HEK293T (cell line): ENCODE measurements at regions not wholly inside any gene's neighbourhood (a gene's known extent, or its start where the extent isn't known, plus 50 kb on each side); places are given as distances from the start of the nearest gene placed in this dataset.

Experiments
- CTCF ChIA-PET: fragments of 350-600 bp; formaldehyde crosslinking; extraction: SDS; loops from one replicate; lab custom pipeline; 2021; ENCODE audit warnings: antibody characterized with exemption, inconsistent platforms; lab: Yijun Ruan, JAX
- POLR2A ChIA-PET: fragments of 350-600 bp; formaldehyde crosslinking; extraction: SDS; loops from one replicate; lab custom pipeline; 2020; ENCODE audit warnings: antibody characterized with exemption, inconsistent platforms; lab: Yijun Ruan, JAX
- DNase-seq: peaks from one replicate; pipeline ENCODE4 v3.0.0; 2012; ENCODE audit warnings: mixed read lengths; ENCODE audit errors: extremely low spot score
- ARNT ChIP-seq: fragments of 450-650 bp; IDR thresholded peaks from 2 replicates; pipeline ENCODE4 v1.6.1; 2017; ENCODE audit warnings: mild to moderate bottlenecking
- BHLHE40 ChIP-seq: fragments of 450-650 bp; IDR thresholded peaks from 2 replicates; pipeline ENCODE4 v1.6.1; 2016; ENCODE audit warnings: mild to moderate bottlenecking, moderate library complexity, borderline replicate concordance
- CTBP1 ChIP-seq: fragments of 450-650 bp; IDR thresholded peaks from 2 replicates; pipeline ENCODE4 v1.6.1; 2016; ENCODE audit warnings: borderline replicate concordance
- ELF4 ChIP-seq: fragments of 450-650 bp; IDR thresholded peaks from 2 replicates; pipeline ENCODE4 v1.6.1; 2017; ENCODE audit warnings: antibody characterized with exemption
- FOXA1 ChIP-seq: fragments of 450-650 bp; IDR thresholded peaks from 2 replicates; pipeline ENCODE4 v1.6.1; 2016; ENCODE audit warnings: mild to moderate bottlenecking
- FOXK2 ChIP-seq: fragments of 450-650 bp; IDR thresholded peaks from 2 replicates; pipeline ENCODE4 v1.6.1; 2016; ENCODE audit warnings: mild to moderate bottlenecking
- FOXM1 ChIP-seq: fragments of 450-650 bp; IDR thresholded peaks from 2 replicates; pipeline ENCODE4 v1.6.1; 2017; ENCODE audit warnings: mild to moderate bottlenecking, borderline replicate concordance
- HDGF ChIP-seq: fragments of 450-650 bp; IDR thresholded peaks from 2 replicates; pipeline ENCODE4 v1.6.1; 2017; ENCODE audit warnings: antibody characterized with exemption, borderline replicate concordance
- L3MBTL2 ChIP-seq: fragments of 450-650 bp; conservative IDR thresholded peaks from 2 replicates; pipeline ENCODE4 v1.6.1; 2016; ENCODE audit warnings: mild to moderate bottlenecking
- LEF1 ChIP-seq: fragments of 450-650 bp; IDR thresholded peaks from 2 replicates; pipeline ENCODE4 v1.6.1; 2017; ENCODE audit warnings: mild to moderate bottlenecking, borderline replicate concordance
- NFRKB ChIP-seq: fragments of 450-650 bp; IDR thresholded peaks from 2 replicates; pipeline ENCODE4 v1.6.1; 2016; ENCODE audit warnings: mild to moderate bottlenecking, moderate library complexity
- PKNOX1 ChIP-seq: fragments of 450-650 bp; IDR thresholded peaks from 2 replicates; pipeline ENCODE4 v1.6.1; 2016
- SP1 ChIP-seq: fragments of 450-650 bp; IDR thresholded peaks from 2 replicates; pipeline ENCODE4 v1.6.1; 2017
- SUZ12 ChIP-seq: fragments of 450-650 bp; IDR thresholded peaks from 2 replicates; pipeline ENCODE4 v1.6.1; 2016; ENCODE audit warnings: mild to moderate bottlenecking
- TARDBP ChIP-seq: fragments of 450-650 bp; IDR thresholded peaks from 2 replicates; pipeline ENCODE4 v1.6.1; 2016
- ZNF384 ChIP-seq: fragments of 450-650 bp; IDR thresholded peaks from 2 replicates; pipeline ENCODE4 v1.6.1; 2016

DNA sequence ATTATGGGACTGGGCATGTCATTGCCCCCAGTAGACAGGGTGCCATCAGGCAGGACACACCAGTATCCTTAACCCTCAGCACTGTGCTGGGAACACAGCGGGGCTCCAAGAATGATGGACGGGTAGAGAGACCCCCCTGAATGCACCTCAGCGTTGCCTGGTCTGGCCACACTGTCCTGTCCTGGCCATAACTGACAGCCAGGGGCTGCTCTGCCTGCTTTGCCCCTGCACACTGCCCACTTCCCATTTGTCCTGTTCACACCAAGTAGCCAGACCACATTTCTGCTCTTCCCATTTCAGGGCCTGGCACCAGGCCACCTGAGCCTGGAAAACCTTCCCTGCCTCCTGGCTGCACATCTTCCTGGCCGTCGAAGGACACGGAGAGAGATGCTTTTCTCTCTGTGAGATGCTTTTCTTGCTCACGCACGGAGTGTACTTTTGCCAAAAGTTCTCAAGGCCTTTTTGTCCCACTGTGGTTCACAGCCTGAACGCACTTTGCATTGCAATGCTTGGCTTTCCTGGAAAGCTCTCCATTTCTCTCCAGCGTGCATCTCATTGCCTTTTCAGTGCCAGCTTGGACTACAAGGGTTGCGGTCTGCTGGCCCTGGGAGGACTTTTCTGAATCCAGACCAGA is 131.0 kb upstream of the EEPD1 start:
- ChIA-PET CTCF (no interaction called here), POLR2A (no interaction called here)
- no peak for TF ChIP-seq SUZ12
- no peak for TF ChIP-seq FOXA1
- no peak for TF ChIP-seq ZNF384
- no peak for TF ChIP-seq NFRKB
- no peak for TF ChIP-seq L3MBTL2
- no peak for TF ChIP-seq LEF1
- TF ChIP-seq BHLHE40, result no peak
- TF ChIP-seq FOXK2, result no peak
- TF ChIP-seq HDGF, result no peak
- TF ChIP-seq ARNT, result no peak
- TF ChIP-seq ELF4, result no peak
- no peak for TF ChIP-seq TARDBP
- TF ChIP-seq FOXM1, result no peak
- TF ChIP-seq CTBP1, result no peak
- no peak for TF ChIP-seq PKNOX1
- TF ChIP-seq SP1, result no peak
- DNase-seq, result no peak

- ChIA-PET CTCF (no interaction called here), POLR2A (no interaction called here)
- TF ChIP-seq ELF4, result no peak
- no peak for TF ChIP-seq FOXM1
- no peak for TF ChIP-seq SP1
- TF ChIP-seq NFRKB, result no peak
- no peak for TF ChIP-seq LEF1
- TF ChIP-seq ARNT, result no peak
- no peak for TF ChIP-seq HDGF
- DNase-seq, result no peak
Measured at GRCh38 chr7:36023033-36023560, 130.0 kb upstream of the EEPD1 start.

DNA sequence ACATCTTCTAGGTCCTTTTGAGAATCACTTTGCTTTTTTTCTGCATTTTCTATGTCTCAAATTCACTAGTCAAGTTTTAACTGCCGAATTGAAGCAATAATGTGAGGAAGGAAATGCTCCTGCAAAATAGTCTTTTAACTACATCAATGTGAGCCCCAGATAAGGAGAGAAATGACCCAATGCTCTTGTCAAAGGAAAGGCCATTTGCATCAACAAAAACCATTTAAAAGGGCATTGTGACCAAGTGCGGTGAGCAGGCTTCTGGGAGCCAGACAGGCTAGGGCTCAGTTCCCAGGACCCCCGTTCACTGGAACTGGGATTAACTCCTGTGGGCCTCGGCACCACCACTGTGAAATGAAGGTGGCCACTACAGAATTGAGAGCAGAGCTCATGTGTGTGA is 127.9 kb upstream of the EEPD1 start:
- TF ChIP-seq FOXM1 (no peak), FOXK2 (no peak), HDGF (no peak), ARNT (no peak), L3MBTL2 (no peak), FOXA1 (no peak), LEF1 (no peak), PKNOX1 (no peak), BHLHE40 (no peak), SUZ12 (no peak), ZNF384 (no peak), TARDBP (no peak), ELF4 (no peak)
- CTCF ChIA-PET, result interaction anchor here (1.3 kb wide), 1 partner anchor 294 kb away, joined by 4 read pairs; no protein-coding TSS in a partner anchor
- POLR2A ChIA-PET, result no interaction called here
- DNase-seq, result no peak

DNA sequence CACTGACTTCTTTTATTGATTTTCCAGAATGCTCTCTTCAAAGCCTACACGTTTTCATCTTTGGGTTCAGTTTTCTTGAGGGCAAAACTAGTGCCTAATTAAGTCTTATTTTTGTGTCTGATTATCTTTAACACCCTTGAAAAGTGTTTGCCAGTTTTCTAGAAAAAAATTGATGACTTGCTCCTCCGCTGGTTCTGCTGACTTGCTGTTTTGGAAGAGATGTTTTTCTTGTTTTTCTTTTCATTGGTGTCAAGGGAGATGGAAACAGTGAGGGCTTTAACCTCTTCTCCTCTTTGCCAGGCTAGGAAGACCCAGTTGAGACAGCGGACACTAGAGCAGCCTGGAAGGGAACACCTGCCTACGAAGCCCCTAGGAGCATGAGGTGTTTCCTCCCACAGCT is 123.7 kb upstream of the EEPD1 start:
- ChIA-PET POLR2A (no interaction called here), CTCF (interaction anchor here (1.2 kb wide), 1 partner anchor 9 kb away, joined by 8 read pairs; no protein-coding TSS in a partner anchor)
- DNase-seq, result no peak
- TF ChIP-seq FOXK2, result no peak
- TF ChIP-seq CTBP1, result no peak
- TF ChIP-seq PKNOX1, result no peak
- TF ChIP-seq NFRKB, result no peak
- TF ChIP-seq HDGF, result no peak
- TF ChIP-seq ARNT, result no peak
- no peak for TF ChIP-seq SUZ12
- no peak for TF ChIP-seq FOXA1
- TF ChIP-seq L3MBTL2, result no peak
- TF ChIP-seq SP1, result no peak
- TF ChIP-seq ELF4, result no peak
- TF ChIP-seq BHLHE40, result no peak
- TF ChIP-seq TARDBP, result no peak
- TF ChIP-seq ZNF384, result no peak
- TF ChIP-seq LEF1, result no peak
- no peak for TF ChIP-seq FOXM1

- no peak for TF ChIP-seq ZNF384
- no peak for TF ChIP-seq CTBP1
- TF ChIP-seq BHLHE40, result no peak
- no peak for TF ChIP-seq FOXM1
- CTCF ChIA-PET, result interaction anchor here (1.0 to 1.2 kb wide), 2 partner anchors 9 to 99 kb away, joined by 3 to 8 read pairs; no protein-coding TSS in a partner anchor
- POLR2A ChIA-PET, result no interaction called here
- DNase-seq, result no peak
Measured at GRCh38 chr7:36029853-36030515, 123.1 kb upstream of the EEPD1 start.

DNA sequence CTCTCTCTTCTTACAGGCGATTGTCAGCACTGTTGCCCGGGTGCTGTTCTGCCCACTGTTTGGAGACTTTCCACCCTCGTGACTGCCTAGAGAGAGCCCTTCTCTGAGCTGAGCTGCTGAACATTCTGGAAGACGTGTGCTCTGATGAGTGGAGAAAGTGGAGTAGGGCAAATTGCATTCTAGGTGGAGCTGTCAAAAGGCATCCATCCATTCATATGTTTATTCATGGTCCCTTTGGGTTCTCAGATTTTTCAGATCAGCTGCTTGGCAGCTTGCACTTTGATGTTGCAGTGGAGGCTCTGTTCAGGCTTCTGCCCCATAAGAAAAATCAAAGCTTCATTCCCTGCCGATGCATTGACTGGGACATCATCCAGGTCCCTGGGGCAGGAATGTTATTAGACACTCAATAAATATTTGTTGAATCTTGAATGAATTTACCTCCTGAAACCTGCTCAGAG is 120.7 kb upstream of the EEPD1 start:
- CTCF ChIA-PET, result no interaction called here
- no peak for DNase-seq
- POLR2A ChIA-PET, result no interaction called here
- TF ChIP-seq ELF4 (no peak), FOXA1 (no peak)
